T-helper 17 cell (primary cell): ENCODE measurements at regions not wholly inside any gene's neighbourhood (a gene's known extent, or its start where the extent isn't known, plus 50 kb on each side); places are given as distances from the start of the nearest gene placed in this dataset.
"Not testable (repeated sequence)": the region's sequence is repeated elsewhere in the genome, so short reads cannot be mapped to it uniquely, and the experiment has no call there.

Experiments used
- ATAC-seq: fragments of 150-1000 bp; cut with Tn5 transposase; 2 replicates; pipeline ENCODE4 v1.10.0; 2021; ENCODE audit warnings: mild to moderate bottlenecking, moderate library complexity
- DNase-seq, 3 donors: peaks; one replicate each; pipeline versions ENCODE4 v3.0.0 to v3.0.0-alpha.2; 2020 to 2021
- H3K9me3 ChIP-seq: one replicate; pipeline ENCODE4 v1.7.0; 2013; ENCODE audit warnings: low read length, mild to moderate bottlenecking; ENCODE audit not compliant: control insufficient read depth, poor library complexity, severe bottlenecking
- H3K27ac Mint-ChIP-seq: one replicate; pipeline ENCODE4 v1.8.0; 2022; ENCODE audit warnings: mild to moderate bottlenecking, moderate library complexity, mixed read lengths
- H3K27me3 Mint-ChIP-seq: one replicate; pipeline ENCODE4 v1.8.0; 2022; ENCODE audit warnings: mixed read lengths
- H3K36me3 Mint-ChIP-seq: one replicate; pipeline ENCODE4 v1.8.0; 2022; ENCODE audit warnings: low read depth, mixed read lengths
- H3K4me1 Mint-ChIP-seq: one replicate; pipeline ENCODE4 v1.8.0; 2022; ENCODE audit warnings: mild to moderate bottlenecking, mixed read lengths
- H3K4me3 Mint-ChIP-seq: one replicate; pipeline ENCODE4 v1.8.0; 2022; ENCODE audit warnings: mild to moderate bottlenecking, moderate library complexity, mixed read lengths

GRCh38 chr5:15376803-15377202, 123.2 kb upstream of the FBXL7 start:
- H3K9me3 ChIP-seq, result no peaks in the 10 kb centered on the region
- Mint-ChIP-seq H3K36me3 (no peaks in the 10 kb centered on the region), H3K4me3 (no peak overlapping the region), H3K27me3 (no peaks in the 10 kb centered on the region), H3K4me1 (no peaks in the 10 kb centered on the region), H3K27ac (no peak overlapping the region)
- DNase-seq (no peak), ATAC-seq (no peak)

GRCh38 chr5:15376088-15376487, 123.9 kb upstream of the FBXL7 start:
- Mint-ChIP-seq H3K36me3 (no peaks in the 10 kb centered on the region), H3K4me1 (no peaks in the 10 kb centered on the region), H3K4me3 (no peak overlapping the region), H3K27me3 (no peaks in the 10 kb centered on the region), H3K27ac (no peak overlapping the region)
- DNase-seq (no peak), ATAC-seq (no peak)
- no peaks in the 10 kb centered on the region for H3K9me3 ChIP-seq

DNA sequence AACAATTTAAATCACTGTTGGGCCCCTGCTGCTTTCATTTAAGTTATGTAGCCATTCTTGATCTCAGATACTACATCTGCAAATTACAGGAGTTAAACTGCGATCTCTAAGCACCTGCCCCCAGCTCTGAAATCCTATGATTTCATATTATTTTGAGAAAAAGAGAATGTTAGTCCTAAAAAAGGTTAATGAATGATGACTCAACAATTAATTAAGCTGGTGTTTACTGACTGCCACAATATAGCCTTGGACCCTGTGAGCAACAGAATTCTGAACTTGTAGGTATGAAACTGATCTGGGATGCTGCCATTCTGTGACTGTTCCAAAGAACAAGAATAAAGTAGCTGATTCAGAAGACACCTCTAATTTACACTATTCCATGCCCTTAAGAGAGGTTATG, 124.4 kb upstream of the FBXL7 start:
- no peak overlapping the region for H3K27ac Mint-ChIP-seq
- no peak overlapping the region for H3K4me3 Mint-ChIP-seq
- DNase-seq, result no peak
- no peaks in the 10 kb centered on the region for H3K9me3 ChIP-seq
- no peaks in the 10 kb centered on the region for H3K36me3 Mint-ChIP-seq
- ATAC-seq, result no peak
- no peaks in the 10 kb centered on the region for H3K4me1 Mint-ChIP-seq
- H3K27me3 Mint-ChIP-seq, result no peaks in the 10 kb centered on the region

- Mint-ChIP-seq H3K4me1 (no peaks in the 10 kb centered on the region), H3K4me3 (no peak overlapping the region), H3K27me3 (no peaks in the 10 kb centered on the region), H3K27ac (no peak overlapping the region), H3K36me3 (no peaks in the 10 kb centered on the region)
- no peaks in the 10 kb centered on the region for H3K9me3 ChIP-seq
- ATAC-seq, result no peak
- DNase-seq, result no peak
These were observed 125.1 kb upstream of the FBXL7 start for GRCh38 chr5:15374886-15375285.

GRCh38 chr5:15373151-15373550, 126.8 kb upstream of the FBXL7 start:
- ATAC-seq (no peak), DNase-seq (no peak)
- no peaks in the 10 kb centered on the region for H3K36me3 Mint-ChIP-seq
- H3K27me3 Mint-ChIP-seq, result no peaks in the 10 kb centered on the region
- no peaks in the 10 kb centered on the region for H3K9me3 ChIP-seq
- H3K4me1 Mint-ChIP-seq, result no peaks in the 10 kb centered on the region
- H3K4me3 Mint-ChIP-seq, result no peak overlapping the region
- no peak overlapping the region for H3K27ac Mint-ChIP-seq

- H3K9me3 ChIP-seq, result no peaks in the 10 kb centered on the region
These were observed 128.8 kb upstream of the FBXL7 start for GRCh38 chr5:15371184-15371583.

GRCh38 chr5:15368835-15369234, 131.1 kb upstream of the FBXL7 start:
- Mint-ChIP-seq H3K4me1 (no peaks in the 10 kb centered on the region), H3K36me3 (no peaks in the 10 kb centered on the region), H3K27ac (no peak overlapping the region), H3K4me3 (no peak overlapping the region), H3K27me3 (no peaks in the 10 kb centered on the region)
- no peak for DNase-seq
- H3K9me3 ChIP-seq, result no peaks in the 10 kb centered on the region
- no peak for ATAC-seq

More at GRCh38 chr5:15371184-15371583, 128.8 kb upstream of the FBXL7 start:
- no peaks in the 10 kb centered on the region for H3K36me3 Mint-ChIP-seq
- no peaks in the 10 kb centered on the region for H3K4me1 Mint-ChIP-seq
- H3K27me3 Mint-ChIP-seq, result no peaks in the 10 kb centered on the region
- H3K27ac Mint-ChIP-seq, result no peak overlapping the region
- ATAC-seq (no peak), DNase-seq (no peak)
- H3K4me3 Mint-ChIP-seq, result no peak overlapping the region

DNA sequence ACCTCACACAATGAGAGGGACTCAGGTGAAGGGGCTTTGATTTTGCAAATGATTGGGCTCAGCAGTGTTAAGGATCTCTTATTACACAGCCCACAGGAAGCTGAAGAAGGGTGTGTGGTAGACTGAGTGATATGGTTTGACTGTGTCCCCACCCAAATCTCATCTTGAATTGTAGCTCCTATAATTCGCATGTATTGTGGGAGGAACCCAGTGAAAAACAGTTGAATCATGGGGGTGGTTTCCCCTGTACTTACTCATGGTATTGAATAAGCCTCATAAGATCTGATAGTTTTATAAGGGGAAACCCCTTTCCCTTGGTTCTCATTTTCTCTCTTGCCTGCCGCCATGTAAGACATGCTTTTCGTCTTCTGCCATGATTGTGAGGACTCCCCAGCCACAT, 132.5 kb upstream of the FBXL7 start:
- Mint-ChIP-seq H3K4me1 (no peaks in the 10 kb centered on the region), H3K36me3 (no peaks in the 10 kb centered on the region), H3K27ac (no peak overlapping the region), H3K4me3 (no peak overlapping the region), H3K27me3 (no peaks in the 10 kb centered on the region)
- no peak for ATAC-seq
- DNase-seq, result no peak
- no peaks in the 10 kb centered on the region for H3K9me3 ChIP-seq

DNA sequence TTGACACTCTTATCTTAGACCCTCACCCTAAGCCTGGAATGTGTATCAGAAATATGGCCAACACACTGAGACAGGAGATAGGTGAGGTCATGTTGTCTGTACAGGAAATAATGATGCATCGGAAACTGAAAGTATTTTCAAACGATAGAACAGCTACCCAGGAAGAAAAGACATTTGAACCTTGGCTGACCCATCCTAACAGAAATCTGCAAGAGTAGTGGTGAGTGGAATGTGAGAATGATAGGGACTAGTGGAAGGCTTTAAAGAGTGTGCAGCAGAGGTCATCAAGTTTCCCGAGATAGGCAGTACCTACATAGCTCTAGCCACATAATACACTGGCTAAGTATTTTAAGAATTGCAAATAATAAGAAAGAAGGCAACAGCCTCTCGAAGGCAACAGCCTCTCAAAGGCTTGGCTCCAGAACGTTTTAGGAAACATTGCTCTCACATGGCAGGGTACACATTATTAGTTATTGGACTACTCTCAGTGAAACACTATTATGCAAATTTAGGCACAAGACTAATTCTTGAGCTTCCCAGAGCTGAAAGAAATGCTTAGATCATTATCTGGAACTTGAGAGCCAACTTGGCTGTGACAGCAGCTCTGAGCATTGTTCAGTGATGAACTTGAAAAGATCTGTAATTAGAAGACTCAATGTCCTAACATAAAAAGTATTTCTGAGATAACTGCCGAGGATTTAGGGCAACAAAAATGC, 133.1 kb upstream of the FBXL7 start:
- no peaks in the 10 kb centered on the region for H3K36me3 Mint-ChIP-seq
- no peak overlapping the region for H3K4me3 Mint-ChIP-seq
- H3K9me3 ChIP-seq, result no peaks in the 10 kb centered on the region
- H3K27ac Mint-ChIP-seq, result no peak overlapping the region
- H3K27me3 Mint-ChIP-seq, result no peaks in the 10 kb centered on the region
- no peak for DNase-seq
- no peak for ATAC-seq
- H3K4me1 Mint-ChIP-seq, result no peaks in the 10 kb centered on the region

GRCh38 chr5:15365070-15365469, 134.9 kb upstream of the FBXL7 start:
- Mint-ChIP-seq H3K4me3 (no peak overlapping the region), H3K27me3 (no peaks in the 10 kb centered on the region), H3K36me3 (no peaks in the 10 kb centered on the region), H3K4me1 (no peaks in the 10 kb centered on the region), H3K27ac (no peak overlapping the region)
- DNase-seq (no peak), ATAC-seq (no peak)
- no peaks in the 10 kb centered on the region for H3K9me3 ChIP-seq

DNA sequence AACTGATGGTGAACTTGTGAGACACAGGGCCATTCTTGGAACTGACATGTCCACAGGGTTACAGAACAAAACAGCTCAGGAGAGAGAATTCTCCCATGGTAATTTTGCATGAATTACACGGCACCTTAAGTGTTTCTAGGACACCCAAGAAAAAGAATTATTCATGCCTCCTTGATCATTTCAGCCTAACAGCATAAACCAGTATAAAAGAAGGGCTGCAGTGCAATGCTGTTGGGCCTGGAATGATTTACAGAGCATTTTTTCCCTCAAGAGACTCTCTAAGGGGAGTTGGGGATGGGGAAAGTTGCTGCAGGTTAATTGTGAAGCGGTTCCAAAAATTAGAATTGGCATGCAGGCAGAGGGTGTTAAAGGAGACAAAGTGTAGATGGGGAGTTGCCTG, 136.4 kb upstream of the FBXL7 start:
- Mint-ChIP-seq H3K27me3 (no peaks in the 10 kb centered on the region), H3K27ac (no peak overlapping the region), H3K4me1 (no peaks in the 10 kb centered on the region), H3K36me3 (no peaks in the 10 kb centered on the region), H3K4me3 (no peak overlapping the region)
- ATAC-seq (no peak), DNase-seq (no peak)
- H3K9me3 ChIP-seq, result no peaks in the 10 kb centered on the region

- H3K4me1 Mint-ChIP-seq, H3K9me3 ChIP-seq, H3K27ac Mint-ChIP-seq, DNase-seq, ATAC-seq, H3K4me3 Mint-ChIP-seq, H3K27me3 Mint-ChIP-seq, H3K36me3 Mint-ChIP-seq: not testable (repeated sequence)
These were observed 142.9 kb upstream of the FBXL7 start for GRCh38 chr5:15357092-15357453.

- not testable (repeated sequence) for DNase-seq, ATAC-seq, H3K27me3 Mint-ChIP-seq, H3K27ac Mint-ChIP-seq, H3K36me3 Mint-ChIP-seq, H3K4me3 Mint-ChIP-seq, H3K4me1 Mint-ChIP-seq, H3K9me3 ChIP-seq
These were observed 143.5 kb upstream of the FBXL7 start for GRCh38 chr5:15356308-15357091.

GRCh38 chr5:15354021-15354420, 146.0 kb upstream of the FBXL7 start:
- DNase-seq (no peak), ATAC-seq (no peak)
- H3K27ac Mint-ChIP-seq, result no peak overlapping the region
- H3K36me3 Mint-ChIP-seq, result no peaks in the 10 kb centered on the region
- no peaks in the 10 kb centered on the region for H3K4me1 Mint-ChIP-seq
- H3K9me3 ChIP-seq, result no peaks in the 10 kb centered on the region
- H3K27me3 Mint-ChIP-seq, result no peaks in the 10 kb centered on the region
- no peak overlapping the region for H3K4me3 Mint-ChIP-seq
